ENCODE measurements at regions not wholly inside any gene's neighbourhood (a gene's known extent, or its start where the extent isn't known, plus 50 kb on each side); places are given as distances from the start of the nearest gene placed in this dataset.

DNA sequence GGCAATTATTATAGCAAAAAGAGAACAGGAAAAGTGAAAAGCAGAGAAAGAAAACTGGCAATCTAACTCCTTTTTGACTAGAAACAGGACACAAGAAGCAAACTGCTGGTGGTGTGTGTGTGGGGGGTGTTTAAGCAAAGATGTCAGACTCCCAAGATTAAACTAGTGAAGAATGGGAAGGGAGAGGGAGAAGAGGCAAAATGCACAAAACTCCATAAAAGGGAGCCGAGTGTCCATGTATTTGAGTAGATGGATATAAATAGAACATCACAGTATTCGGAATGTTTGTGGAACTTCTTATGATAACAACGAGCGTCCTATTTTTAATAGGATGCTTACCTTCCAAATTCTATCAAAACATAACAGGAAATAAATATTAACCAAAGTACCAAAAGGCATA, 179.8 kb upstream of the TRIB2 start (continued):
- TF ChIP-seq, protein P1, sequence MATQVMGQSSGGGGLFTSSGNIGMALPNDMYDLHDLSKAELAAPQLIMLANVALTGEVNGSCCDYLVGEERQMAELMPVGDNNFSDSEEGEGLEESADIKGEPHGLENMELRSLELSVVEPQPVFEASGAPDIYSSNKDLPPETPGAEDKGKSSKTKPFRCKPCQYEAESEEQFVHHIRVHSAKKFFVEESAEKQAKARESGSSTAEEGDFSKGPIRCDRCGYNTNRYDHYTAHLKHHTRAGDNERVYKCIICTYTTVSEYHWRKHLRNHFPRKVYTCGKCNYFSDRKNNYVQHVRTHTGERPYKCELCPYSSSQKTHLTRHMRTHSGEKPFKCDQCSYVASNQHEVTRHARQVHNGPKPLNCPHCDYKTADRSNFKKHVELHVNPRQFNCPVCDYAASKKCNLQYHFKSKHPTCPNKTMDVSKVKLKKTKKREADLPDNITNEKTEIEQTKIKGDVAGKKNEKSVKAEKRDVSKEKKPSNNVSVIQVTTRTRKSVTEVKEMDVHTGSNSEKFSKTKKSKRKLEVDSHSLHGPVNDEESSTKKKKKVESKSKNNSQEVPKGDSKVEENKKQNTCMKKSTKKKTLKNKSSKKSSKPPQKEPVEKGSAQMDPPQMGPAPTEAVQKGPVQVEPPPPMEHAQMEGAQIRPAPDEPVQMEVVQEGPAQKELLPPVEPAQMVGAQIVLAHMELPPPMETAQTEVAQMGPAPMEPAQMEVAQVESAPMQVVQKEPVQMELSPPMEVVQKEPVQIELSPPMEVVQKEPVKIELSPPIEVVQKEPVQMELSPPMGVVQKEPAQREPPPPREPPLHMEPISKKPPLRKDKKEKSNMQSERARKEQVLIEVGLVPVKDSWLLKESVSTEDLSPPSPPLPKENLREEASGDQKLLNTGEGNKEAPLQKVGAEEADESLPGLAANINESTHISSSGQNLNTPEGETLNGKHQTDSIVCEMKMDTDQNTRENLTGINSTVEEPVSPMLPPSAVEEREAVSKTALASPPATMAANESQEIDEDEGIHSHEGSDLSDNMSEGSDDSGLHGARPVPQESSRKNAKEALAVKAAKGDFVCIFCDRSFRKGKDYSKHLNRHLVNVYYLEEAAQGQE (IDR thresholded peaks at IDR 0.05; ENCODE audit: low read depth): no peak
- TF ChIP-seq FOSL1 (IDR thresholded peaks at IDR 0.05; ENCODE audit: low read depth): no peak
- no peak for TF ChIP-seq JUND (IDR thresholded peaks at IDR 0.05)
- TF ChIP-seq EGR1 (IDR thresholded peaks at IDR 0.05; ENCODE audit: low read depth): no peak
- no peak for TF ChIP-seq CEBPB (IDR thresholded peaks at IDR 0.05; ENCODE audit: low read depth)

DNA sequence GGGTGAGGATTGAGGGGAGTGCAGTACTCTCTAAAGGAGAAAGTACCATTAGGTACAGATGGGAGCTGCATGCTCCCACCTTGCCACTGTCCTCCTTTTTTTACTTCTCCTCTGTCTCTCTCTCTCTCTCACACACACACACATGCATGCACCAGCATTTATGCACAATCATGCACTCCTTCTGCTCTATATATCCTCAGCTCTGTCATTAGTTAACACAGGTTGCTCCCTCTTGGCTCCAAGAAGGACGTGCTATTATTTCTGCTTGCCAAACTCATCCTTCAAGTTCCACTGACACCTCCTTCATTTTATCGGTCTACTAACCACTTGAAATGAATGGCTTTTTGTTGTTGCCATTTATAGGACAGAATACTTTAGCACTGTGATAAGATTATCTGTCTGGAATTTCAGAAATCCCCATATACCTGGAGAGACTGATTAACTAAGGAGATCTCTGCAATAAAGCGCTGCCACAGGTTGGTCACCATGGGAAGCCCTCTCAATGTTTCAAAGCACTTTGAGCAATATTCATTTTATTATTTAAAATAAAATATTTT, 178.5 kb upstream of the TRIB2 start:
- no peaks in the 10 kb centered on the region for H3K9me3 ChIP-seq (ENCODE audit: control insufficient read depth in 1 of 2, insufficient read depth in 1 of 2, low read depth in 1 of 2, low read length in 2 of 2)
- H3K4me2 ChIP-seq (ENCODE audit: low read length): no peak overlapping the region
- no peaks in the 10 kb centered on the region for H3K27me3 ChIP-seq (ENCODE audit: insufficient read depth, low read length)
- H4K20me1 ChIP-seq (ENCODE audit: insufficient read depth): no peaks in the 10 kb centered on the region
- H3K4me3 ChIP-seq (replicated peaks in 1 of 2; ENCODE audit: low read depth in 1 of 2, low read length in 2 of 2): no peak overlapping the region
- H3K9ac ChIP-seq (ENCODE audit: low read length): no peak overlapping the region
- ChIA-PET RAD21 (ENCODE audit: low non-redundant PET in 1 of 2, low total read pairs in 2 of 2, uncharacterized antibody in 2 of 2, unreplicated experiment in 2 of 2) (no interaction called here), CTCF (no interaction called here), POLR2A (no interaction called here)
- H2AFZ ChIP-seq (ENCODE audit: low read depth, low read length, poor library complexity, severe bottlenecking): no peak overlapping the region
- ATAC-seq: no peak
- BruUV-seq (replicated peaks): no TSS peak
- H3K79me2 ChIP-seq (ENCODE audit: insufficient read depth, low read length): no peaks in the 10 kb centered on the region
- intact Hi-C loops (cut with micrococcal nuclease): no loop called here
- no peak overlapping the region for H3K27ac ChIP-seq (ENCODE audit: low read depth, low read length)
- H3K9me2 ChIP-seq (ENCODE audit: insufficient read depth): no peaks in the 10 kb centered on the region
- no peak for DNase-seq (ENCODE audit: low read depth, low spot score)
- TF ChIP-seq EGR1 (IDR thresholded peaks at IDR 0.05; ENCODE audit: low read depth): no peak
- TF ChIP-seq FOSL1 (IDR thresholded peaks at IDR 0.05; ENCODE audit: low read depth): no peak
- TF ChIP-seq JUND (IDR thresholded peaks at IDR 0.05): no peak
- TF ChIP-seq, protein P2, sequence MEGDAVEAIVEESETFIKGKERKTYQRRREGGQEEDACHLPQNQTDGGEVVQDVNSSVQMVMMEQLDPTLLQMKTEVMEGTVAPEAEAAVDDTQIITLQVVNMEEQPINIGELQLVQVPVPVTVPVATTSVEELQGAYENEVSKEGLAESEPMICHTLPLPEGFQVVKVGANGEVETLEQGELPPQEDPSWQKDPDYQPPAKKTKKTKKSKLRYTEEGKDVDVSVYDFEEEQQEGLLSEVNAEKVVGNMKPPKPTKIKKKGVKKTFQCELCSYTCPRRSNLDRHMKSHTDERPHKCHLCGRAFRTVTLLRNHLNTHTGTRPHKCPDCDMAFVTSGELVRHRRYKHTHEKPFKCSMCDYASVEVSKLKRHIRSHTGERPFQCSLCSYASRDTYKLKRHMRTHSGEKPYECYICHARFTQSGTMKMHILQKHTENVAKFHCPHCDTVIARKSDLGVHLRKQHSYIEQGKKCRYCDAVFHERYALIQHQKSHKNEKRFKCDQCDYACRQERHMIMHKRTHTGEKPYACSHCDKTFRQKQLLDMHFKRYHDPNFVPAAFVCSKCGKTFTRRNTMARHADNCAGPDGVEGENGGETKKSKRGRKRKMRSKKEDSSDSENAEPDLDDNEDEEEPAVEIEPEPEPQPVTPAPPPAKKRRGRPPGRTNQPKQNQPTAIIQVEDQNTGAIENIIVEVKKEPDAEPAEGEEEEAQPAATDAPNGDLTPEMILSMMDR (IDR thresholded peaks at IDR 0.05 in 2 of 3, conservative IDR thresholded peaks at IDR 0.05 in 1 of 3; ENCODE audit: borderline replicate concordance in 1 of 3, insufficient read depth in 1 of 3, low read depth in 2 of 3, low read length in 2 of 3): no peak
- TF ChIP-seq CEBPB (IDR thresholded peaks at IDR 0.05; ENCODE audit: low read depth): no peak
- no peaks in the 10 kb centered on the region for H3K36me3 ChIP-seq (ENCODE audit: control insufficient read depth in 1 of 2, insufficient read depth in 2 of 2, low read length in 2 of 2)
- peaks cover 2 to 11% of the 10 kb centered on the region in 2 experiments; a peak in 1 of 4 replicates for H3K4me1 ChIP-seq (ENCODE audit: control insufficient read depth in 1 of 2, insufficient read depth in 2 of 2, low read length in 2 of 2)
